GM23248 (cell line): ENCODE measurements at regions not wholly inside any gene's neighbourhood (a gene's known extent, or its start where the extent isn't known, plus 50 kb on each side); places are given as distances from the start of the nearest gene placed in this dataset.
"Not testable (repeated sequence)": the region's sequence is repeated elsewhere in the genome, so short reads cannot be mapped to it uniquely, and the experiment has no call there.

Source experiments
- DNase-seq: peaks from one replicate; pipeline ENCODE4 v3.0.0-alpha.2; 2015
- H2AFZ ChIP-seq: fragments of 200-600 bp; sonication (generic); 2 replicates; pipeline ENCODE4 v1.6.1; 2016; ENCODE audit warnings: antibody characterized with exemption
- H3F3A ChIP-seq: fragments of 200-600 bp; sonication (generic); 2 replicates; pipeline ENCODE4 v1.6.1; 2016; ENCODE audit warnings: mild to moderate bottlenecking, antibody characterized with exemption, mixed run types; ENCODE audit not compliant: insufficient read depth
- H3K27ac ChIP-seq: fragments of 200-600 bp; sonication (generic); 2 replicates; pipeline ENCODE4 v1.5.1; 2016; ENCODE audit warnings: mild to moderate bottlenecking
- H3K27me3 ChIP-seq: fragments of 200-600 bp; sonication (generic); replicated peaks from 2 replicates; pipeline ENCODE4 v1.6.1; 2016; ENCODE audit warnings: mild to moderate bottlenecking; ENCODE audit not compliant: insufficient read depth
- H3K36me3 ChIP-seq: fragments of 200-600 bp; sonication (generic); 2 replicates; pipeline ENCODE4 v1.6.1; 2016; ENCODE audit warnings: low read depth, mild to moderate bottlenecking
- H3K4me1 ChIP-seq: fragments of 200-600 bp; sonication (generic); 2 replicates; pipeline ENCODE4 v1.6.1; 2016; ENCODE audit warnings: mild to moderate bottlenecking; ENCODE audit not compliant: insufficient read depth
- H3K4me2 ChIP-seq: fragments of 200-600 bp; sonication (generic); one replicate; pipeline ENCODE4 v1.6.1; 2016; ENCODE audit warnings: mild to moderate bottlenecking; ENCODE audit not compliant: unreplicated experiment
- H3K4me3 ChIP-seq: fragments of 200-600 bp; sonication (generic); 2 replicates; pipeline ENCODE4 v1.5.1; 2016; ENCODE audit warnings: mild to moderate bottlenecking
- H3K79me2 ChIP-seq: fragments of 200-600 bp; sonication (generic); 2 replicates; pipeline ENCODE4 v1.6.1; 2016; ENCODE audit warnings: mild to moderate bottlenecking; ENCODE audit not compliant: insufficient read depth
- H3K9ac ChIP-seq: fragments of 200-600 bp; sonication (generic); 2 replicates; pipeline ENCODE4 v1.6.1; 2016; ENCODE audit warnings: mild to moderate bottlenecking
- H3K9me2 ChIP-seq: fragments of 200-600 bp; sonication (generic); 2 replicates; pipeline ENCODE4 v1.6.1; 2016; ENCODE audit warnings: mixed run types, mild to moderate bottlenecking, moderate library complexity; ENCODE audit not compliant: insufficient read depth
- H3K9me3 ChIP-seq: fragments of 200-600 bp; sonication (generic); one replicate; pipeline ENCODE4 v1.6.1; 2017; ENCODE audit warnings: low read depth
- H4K20me1 ChIP-seq: fragments of 200-600 bp; sonication (generic); 2 replicates; pipeline ENCODE4 v1.6.0; 2016; ENCODE audit not compliant: insufficient read depth
- EZH2 ChIP-seq: fragments of 200-600 bp; sonication (generic); IDR thresholded peaks from 2 replicates; pipeline ENCODE4 v1.6.1; 2018; ENCODE audit warnings: antibody characterized with exemption, mild to moderate bottlenecking; ENCODE audit not compliant: insufficient read depth, poor library complexity, severe bottlenecking
- EZH2phosphoT487 ChIP-seq: fragments of 200-600 bp; sonication (generic); IDR thresholded peaks from 2 replicates; pipeline ENCODE4 v1.6.1; 2018; ENCODE audit warnings: antibody characterized with exemption, moderate library complexity, mild to moderate bottlenecking, low read depth; ENCODE audit not compliant: insufficient read depth
- WGBS, 2 experiments: methylation state at CpG; one replicate each; pipeline ENCODE4 v1.1.6; 2015 to 2017; ENCODE audit warnings: low lambda C conversion rate in 2 of 2, low coverage in 1 of 2; ENCODE audit errors: missing lambda C conversion rate in 2 of 2; 5-methylcytosine and 5-hydroxymethylcytosine counted together
- in situ Hi-C: fragments of 300-500 bp; cut with MboI; formaldehyde crosslinking; loops from 2 replicates; pipeline ENCODE4 v1.15.0; 2020

DNA sequence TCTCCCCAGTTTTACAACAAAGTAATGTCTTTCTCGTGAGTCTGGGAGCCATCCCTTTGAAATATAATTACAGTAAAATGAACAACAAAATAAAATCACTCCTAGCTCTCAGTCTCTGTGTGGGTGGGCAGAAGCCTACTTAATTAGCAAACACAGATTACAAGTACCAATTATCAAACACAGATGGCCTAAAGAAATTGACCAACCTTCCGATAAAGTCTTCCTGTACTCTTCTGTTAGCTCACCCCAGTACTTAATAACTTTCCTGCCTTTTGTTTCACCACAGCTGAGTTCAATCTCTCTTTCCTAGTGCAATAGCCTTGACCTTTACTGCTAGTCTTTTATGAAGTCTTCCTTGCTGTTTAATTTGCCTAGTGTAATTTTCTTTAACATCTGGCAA lies 719.2 kb upstream of the MBL2 start:
- H3K27me3 ChIP-seq: no peaks in the 10 kb centered on the region
- no peaks in the 10 kb centered on the region for H3K36me3 ChIP-seq
- H4K20me1 ChIP-seq: no peaks in the 10 kb centered on the region
- WGBS, 2 experiments: 8 to 10% methylated on average over 2 of the region's 2 CpGs
- H3K4me2 ChIP-seq: no peak overlapping the region
- TF ChIP-seq EZH2phosphoT487 (no peak), EZH2 (no peak)
- H3K9ac ChIP-seq: no peak overlapping the region
- in situ Hi-C loops: no loop called here
- no peaks in the 10 kb centered on the region for H3F3A ChIP-seq
- H3K4me1 ChIP-seq: no peaks in the 10 kb centered on the region
- DNase-seq: no peak
- no peaks in the 10 kb centered on the region for H3K79me2 ChIP-seq
- no peaks in the 10 kb centered on the region for H3K9me2 ChIP-seq
- H3K9me3 ChIP-seq: no peaks in the 10 kb centered on the region
- H3K27ac ChIP-seq: no peak overlapping the region
- no peak overlapping the region for H2AFZ ChIP-seq
- no peak overlapping the region for H3K4me3 ChIP-seq

DNA sequence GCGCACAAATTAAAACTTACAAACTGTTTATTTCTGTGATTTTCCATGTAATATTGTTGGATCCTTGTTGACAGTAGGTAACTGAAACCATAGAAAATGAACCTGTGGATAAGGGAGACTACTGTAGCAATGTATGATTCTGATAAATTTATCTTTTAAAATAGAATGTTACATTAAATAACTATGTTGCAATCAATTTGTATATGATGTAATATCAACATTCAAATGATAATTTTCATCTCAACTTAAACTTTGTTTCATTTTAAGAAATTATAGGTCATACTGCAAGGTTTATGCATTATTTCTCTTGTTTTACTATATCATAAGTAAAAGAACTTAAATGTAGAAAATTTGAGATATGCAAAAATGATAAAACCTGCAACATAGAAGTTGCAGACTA lies 718.0 kb upstream of the MBL2 start:
- no peaks in the 10 kb centered on the region for H3K9me2 ChIP-seq
- no peak overlapping the region for H2AFZ ChIP-seq
- H3K4me1 ChIP-seq: no peaks in the 10 kb centered on the region
- no peaks in the 10 kb centered on the region for H4K20me1 ChIP-seq
- H3K27ac ChIP-seq: no peak overlapping the region
- no peaks in the 10 kb centered on the region for H3K79me2 ChIP-seq
- no peaks in the 10 kb centered on the region for H3K9me3 ChIP-seq
- DNase-seq: no peak
- H3K9ac ChIP-seq: no peak overlapping the region
- H3K27me3 ChIP-seq: no peaks in the 10 kb centered on the region
- TF ChIP-seq EZH2 (no peak), EZH2phosphoT487 (no peak)
- H3K4me2 ChIP-seq: no peak overlapping the region
- H3F3A ChIP-seq: no peaks in the 10 kb centered on the region
- WGBS, 2 experiments: 50% methylated on average over 1 of the region's 1 CpG
- in situ Hi-C loops: no loop called here
- H3K4me3 ChIP-seq: no peak overlapping the region
- no peaks in the 10 kb centered on the region for H3K36me3 ChIP-seq

DNA sequence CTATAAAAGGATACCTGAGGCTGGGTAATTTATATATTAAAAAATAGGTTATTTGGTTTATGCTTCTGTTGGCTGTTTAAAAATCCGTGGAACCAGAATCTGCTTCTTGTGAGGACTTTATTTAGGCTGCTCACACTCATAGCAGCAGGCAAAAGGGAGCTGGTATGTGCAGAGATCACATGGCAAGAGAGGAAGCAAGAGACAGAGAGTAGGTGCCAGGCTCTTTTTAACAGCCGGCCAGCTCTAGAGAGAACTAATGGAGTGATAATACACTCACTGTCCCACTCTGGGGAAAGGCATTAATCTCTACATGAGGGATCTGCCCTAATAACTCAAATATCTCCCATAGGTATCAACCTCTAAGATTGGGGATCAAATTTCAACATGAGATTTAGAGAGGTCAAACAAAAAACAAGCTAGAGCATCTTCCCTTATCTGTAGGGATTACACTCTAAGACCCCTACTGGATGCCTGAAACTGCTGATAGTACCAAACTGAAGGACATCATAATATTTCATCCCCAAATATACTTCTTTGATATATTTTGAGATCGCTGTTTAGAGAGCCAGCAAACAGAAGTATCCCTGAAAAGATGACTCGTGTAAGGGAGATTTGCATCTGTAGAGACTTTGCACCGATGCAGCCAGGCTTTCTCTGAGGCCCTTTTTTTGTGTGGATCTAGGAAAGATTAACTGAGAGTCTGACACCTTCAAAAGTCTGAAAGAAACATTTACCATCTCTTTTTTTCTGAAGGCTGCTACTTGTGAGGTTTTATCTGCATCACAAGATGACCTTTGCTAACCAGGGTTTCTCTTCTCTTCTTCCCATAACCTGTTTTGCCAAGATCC lies 717.0 kb upstream of the MBL2 start:
- no peak for TF ChIP-seq EZH2
- TF ChIP-seq EZH2phosphoT487: no peak
- Histone ChIP-seq H2AFZ (no peak overlapping the region), H3K9me3 (no peaks in the 10 kb centered on the region), H3K79me2 (no peaks in the 10 kb centered on the region), H3K9ac (no peak overlapping the region), H3K4me1 (no peaks in the 10 kb centered on the region), H3F3A (no peaks in the 10 kb centered on the region), H3K27ac (no peak overlapping the region), H3K4me3 (no peak overlapping the region), H3K9me2 (no peaks in the 10 kb centered on the region), H3K27me3 (no peaks in the 10 kb centered on the region), H3K4me2 (no peak overlapping the region), H4K20me1 (no peaks in the 10 kb centered on the region), H3K36me3 (no peaks in the 10 kb centered on the region)
- in situ Hi-C loops: no loop called here
- 12 to 17% methylated on average over 5 of the region's 5 CpGs for WGBS, 2 experiments
- no peak for DNase-seq

DNA sequence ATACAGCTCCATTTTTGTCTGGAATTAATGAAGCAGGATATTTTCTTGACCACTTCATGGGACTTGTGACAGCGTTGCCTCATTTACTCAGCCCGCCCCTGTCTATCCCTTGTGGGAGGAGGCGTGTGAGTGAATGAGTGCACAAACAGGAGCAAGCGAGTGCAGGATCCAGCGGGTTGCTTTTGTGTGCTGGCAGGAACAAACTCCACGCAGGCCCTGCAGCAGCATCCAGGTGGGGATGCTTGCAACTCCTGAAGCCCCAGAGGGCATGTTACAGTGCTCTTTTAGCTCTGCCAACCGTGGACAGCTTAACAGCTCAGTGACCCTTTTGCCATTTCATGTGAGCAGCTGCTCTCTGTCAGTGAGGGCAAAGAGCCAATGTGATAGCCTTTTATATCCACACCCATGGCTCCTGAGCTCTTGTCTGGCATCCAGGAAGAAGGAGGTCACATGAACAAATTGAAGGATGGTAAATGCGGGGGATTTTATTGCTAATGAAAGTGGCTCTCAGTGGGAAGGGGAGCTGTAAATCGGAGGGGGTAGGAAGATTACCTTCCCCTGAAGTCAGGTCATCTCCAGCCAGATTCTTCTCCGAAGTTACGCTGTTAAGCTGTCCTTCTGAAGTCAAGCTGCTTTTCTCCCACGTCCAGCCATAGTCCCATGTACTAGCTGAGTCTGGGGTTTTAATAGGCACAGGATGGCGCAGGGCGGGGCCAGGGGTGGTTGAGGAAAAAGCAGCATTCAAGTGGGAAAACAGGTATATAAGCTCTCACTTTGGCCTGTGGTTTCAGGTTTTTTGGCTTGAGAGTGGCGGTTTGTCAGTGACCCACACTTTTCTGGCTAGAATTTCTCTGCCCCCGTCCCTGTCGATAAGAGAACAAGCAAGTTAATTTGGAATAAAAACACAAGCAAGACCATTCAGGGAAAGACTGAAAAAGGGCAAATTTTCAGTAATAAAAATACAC lies 714.7 kb upstream of the MBL2 start:
- TF ChIP-seq EZH2phosphoT487 (no peak), EZH2 (no peak)
- 31 to 32% methylated on average over 17 of the region's 17 CpGs for WGBS, 2 experiments

DNA sequence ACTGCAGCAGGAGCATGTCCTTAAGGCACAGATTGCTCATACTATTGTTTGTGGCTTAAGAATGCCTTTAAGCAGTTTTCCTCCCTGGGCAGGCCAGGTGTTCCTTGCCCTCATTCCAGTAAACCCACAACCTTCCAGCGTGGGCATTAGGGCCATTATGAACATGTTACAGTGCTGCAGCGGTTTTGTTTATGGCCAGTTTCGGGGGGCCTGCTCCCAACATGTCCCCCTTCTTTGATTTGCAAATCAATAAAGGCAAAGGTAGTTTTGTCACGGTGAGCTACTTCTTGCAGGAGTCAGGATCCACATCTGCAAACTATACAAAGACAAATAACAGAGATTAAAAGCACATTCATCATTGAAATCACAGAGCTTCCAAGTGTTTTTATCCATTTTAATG lies 712.8 kb upstream of the MBL2 start:
- in situ Hi-C loops, H3K4me2 ChIP-seq, H3K27me3 ChIP-seq, H2AFZ ChIP-seq, H3K36me3 ChIP-seq, H3K9ac ChIP-seq, H3K79me2 ChIP-seq, DNase-seq, H4K20me1 ChIP-seq, H3K9me3 ChIP-seq, H3K4me1 ChIP-seq, H3K4me3 ChIP-seq, H3F3A ChIP-seq, H3K9me2 ChIP-seq, H3K27ac ChIP-seq: not testable (repeated sequence)
- WGBS, 2 experiments: 8 to 16% methylated on average over 4 of the region's 4 CpGs

More for the DNA sequence above, 714.7 kb upstream of the MBL2 start:
- Histone ChIP-seq H3K4me3 (no peak overlapping the region), H3K27me3 (no peaks in the 10 kb centered on the region), H3K9me3 (no peaks in the 10 kb centered on the region), H3K9me2 (no peaks in the 10 kb centered on the region), H3K4me1 (no peaks in the 10 kb centered on the region), H3K27ac (no peak overlapping the region), H3K9ac (no peak overlapping the region), H2AFZ (no peak overlapping the region), H3K36me3 (no peaks in the 10 kb centered on the region), H4K20me1 (no peaks in the 10 kb centered on the region), H3F3A (no peaks in the 10 kb centered on the region), H3K4me2 (no peak overlapping the region), H3K79me2 (no peaks in the 10 kb centered on the region)
- in situ Hi-C loops: no loop called here
- DNase-seq: no peak
